ENCODE measurements at regions not wholly inside any gene's neighbourhood (a gene's known extent, or its start where the extent isn't known, plus 50 kb on each side); places are given as distances from the start of the nearest gene placed in this dataset.

GRCh38 chr10:42986633-42987032, 90.2 kb upstream of the RET start:
- TF ChIP-seq CTCF (IDR thresholded peaks at IDR 0.05) (no peak), POLR2A (IDR thresholded peaks at IDR 0.05) (no peak)
- intact Hi-C loops (cut with DNase I; ENCODE audit: low total_unique reads), result no loop called here
- DNase-seq (ENCODE audit: low spot score in 2 of 2), result no peak
- no peak overlapping the region for H3K4me3 ChIP-seq (ENCODE audit: low read depth, poor library complexity, severe bottlenecking)
- WGBS, 2 donors, result 72 to 81% methylated on average over 4 of the region's 4 CpGs

DNA sequence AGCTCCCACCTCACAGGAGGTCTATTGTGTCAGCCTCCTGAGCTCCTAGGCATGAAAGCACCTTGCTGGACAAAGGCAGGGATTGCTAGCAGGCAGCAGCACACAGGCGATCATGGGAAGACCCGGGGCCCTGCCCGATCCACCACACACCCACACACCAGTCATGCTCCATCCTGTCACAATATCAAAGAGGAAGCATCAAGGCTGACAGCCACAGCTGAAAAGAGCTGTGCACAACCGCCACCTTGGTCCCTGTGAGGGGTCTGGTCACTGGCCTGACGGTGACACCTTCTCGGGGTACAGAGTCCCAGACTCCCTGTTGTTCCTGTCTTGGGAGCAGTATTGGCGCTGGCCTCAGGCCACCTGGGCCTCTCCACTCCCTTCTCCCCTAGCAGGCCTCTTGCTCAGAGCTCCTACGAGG, 89.7 kb upstream of the RET start:
- TF ChIP-seq CTCF (IDR thresholded peaks at IDR 0.05), result no peak
- no peak for TF ChIP-seq POLR2A (IDR thresholded peaks at IDR 0.05)
- no peak overlapping the region for H3K4me3 ChIP-seq (ENCODE audit: low read depth, poor library complexity, severe bottlenecking)
- 71 to 73% methylated on average over 6 to 8 of the region's 8 CpGs for WGBS, 2 donors
- peak in 1 of 2 donors; percentile 53 for DNase-seq (ENCODE audit: low spot score in 2 of 2)
- intact Hi-C loops (cut with DNase I; ENCODE audit: low total_unique reads), result no loop called here

GRCh38 chr10:42987575-42987974, 89.3 kb upstream of the RET start:
- WGBS, 2 donors, result 85 to 90% methylated on average over 7 of the region's 7 CpGs
- DNase-seq (ENCODE audit: low spot score in 2 of 2), result peak in 1 of 2 donors; percentile 57

DNA sequence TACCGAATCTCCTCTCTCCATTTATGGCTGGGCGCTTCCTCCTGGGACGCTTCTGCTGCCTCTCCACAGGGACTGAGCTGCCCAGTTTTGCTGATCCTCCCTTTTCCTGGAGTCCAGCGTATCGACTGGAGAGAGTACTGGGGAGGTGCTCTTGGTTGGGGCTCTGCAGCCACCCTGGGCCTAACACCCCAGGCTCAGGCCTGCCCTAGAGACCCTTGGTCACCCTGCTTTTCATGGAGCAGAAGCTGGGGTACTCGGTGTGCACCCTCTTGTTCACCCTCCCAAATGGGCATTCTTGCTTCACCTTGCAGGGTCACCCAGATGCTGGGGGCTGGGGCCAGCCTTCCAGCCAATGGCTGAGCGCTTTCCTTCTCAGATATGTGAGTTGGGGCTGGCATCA, 88.8 kb upstream of the RET start:
- TF ChIP-seq CTCF (IDR thresholded peaks at IDR 0.05), result no peak
- no peak for TF ChIP-seq POLR2A (IDR thresholded peaks at IDR 0.05)
- WGBS, 2 donors, result 93% methylated on average over 7 of the region's 7 CpGs
- intact Hi-C loops (cut with DNase I; ENCODE audit: low total_unique reads), result no loop called here
- peak in 1 of 2 donors; percentile 75 for DNase-seq (ENCODE audit: low spot score in 2 of 2)
- no peak overlapping the region for H3K4me3 ChIP-seq (ENCODE audit: low read depth, poor library complexity, severe bottlenecking)

More at GRCh38 chr10:42987575-42987974, 89.3 kb upstream of the RET start:
- TF ChIP-seq CTCF (IDR thresholded peaks at IDR 0.05) (no peak), POLR2A (IDR thresholded peaks at IDR 0.05) (no peak)
- intact Hi-C loops (cut with DNase I; ENCODE audit: low total_unique reads), result no loop called here
- no peak overlapping the region for H3K4me3 ChIP-seq (ENCODE audit: low read depth, poor library complexity, severe bottlenecking)

DNA sequence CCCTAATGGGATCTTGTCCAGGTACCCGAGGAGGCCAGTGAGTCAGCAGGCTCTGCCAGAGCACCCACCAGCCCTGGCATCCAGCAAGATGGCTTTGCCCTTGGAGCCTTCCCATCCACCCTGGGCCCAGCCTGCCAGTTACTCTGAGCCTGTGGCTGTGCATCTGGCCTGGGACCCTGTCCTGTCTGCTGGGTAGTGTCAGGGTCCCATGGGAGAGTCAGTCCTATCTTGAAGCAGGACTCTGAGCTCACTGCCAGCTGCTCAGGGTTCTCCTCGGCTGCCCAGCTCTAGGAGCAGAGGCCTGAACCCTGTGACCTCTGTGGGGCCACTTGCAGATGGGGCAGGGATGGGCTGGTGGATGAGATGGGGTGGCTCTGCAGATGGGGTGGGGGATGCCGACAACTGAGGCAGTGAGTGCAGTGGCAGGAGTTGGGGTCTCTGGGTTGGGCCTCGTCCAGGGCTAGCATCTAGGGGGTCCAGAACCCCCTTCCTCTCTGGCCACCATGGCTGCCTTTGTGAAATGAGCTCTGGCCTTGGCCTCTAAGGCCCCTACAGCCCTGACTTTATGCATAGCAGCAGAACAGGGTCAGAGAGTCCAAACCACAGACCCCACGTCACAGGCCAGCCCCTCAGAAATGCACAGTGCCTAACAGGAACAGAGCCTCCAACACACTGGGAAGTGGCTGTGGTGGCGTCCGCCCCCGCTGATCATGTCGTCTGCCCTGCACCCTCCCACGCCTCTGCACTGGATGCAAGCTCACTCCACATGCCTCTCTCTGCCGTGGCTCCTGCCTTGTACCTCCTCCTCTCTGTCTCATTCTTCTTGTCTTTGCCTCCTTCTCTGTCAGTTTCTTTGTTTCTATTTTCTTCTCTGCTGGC, 88.1 kb upstream of the RET start:
- DNase-seq (ENCODE audit: low spot score in 2 of 2), result peak in 1 of 2 donors; percentile 81
- TF ChIP-seq POLR2A (IDR thresholded peaks at IDR 0.05), result no peak
- no peak for TF ChIP-seq CTCF (IDR thresholded peaks at IDR 0.05)
- WGBS, 2 donors, result 75% methylated on average over 10 to 11 of the region's 11 CpGs
- H3K4me3 ChIP-seq (ENCODE audit: low read depth, poor library complexity, severe bottlenecking), result no peak overlapping the region
- intact Hi-C loops (cut with DNase I; ENCODE audit: low total_unique reads), result no loop called here

Measured in lower leg skin (tissue), 4 donors.